RWPE1 (cell line): ENCODE measurements at regions not wholly inside any gene's neighbourhood (a gene's known extent, or its start where the extent isn't known, plus 50 kb on each side); places are given as distances from the start of the nearest gene placed in this dataset.
"Not testable (repeated sequence)": the region's sequence is repeated elsewhere in the genome, so short reads cannot be mapped to it uniquely, and the experiment has no call there.

Experiments used
- CTCF ChIA-PET: fragments of 350-600 bp; sonication (Branson Sonifier 250); formaldehyde crosslinking; extraction: SDS; loops from one replicate; lab custom pipeline; 2021; lab: Yijun Ruan, JAX
- POLR2A ChIA-PET: fragments of 400-600 bp; formaldehyde crosslinking; extraction: SDS; loops from one replicate; lab custom pipeline; 2020; ENCODE audit warnings: antibody characterized with exemption; ENCODE audit not compliant: low non-redundant PET; lab: Yijun Ruan, JAX
- DNase-seq: peaks from one replicate; pipeline ENCODE4 v3.0.0; 2012; ENCODE audit warnings: low spot score
- H3K27ac ChIP-seq: fragments of 450-650 bp; 2 replicates; pipeline ENCODE4 v1.5.1; 2017
- TF ChIP-seq, protein P1 (sequence below): fragments of 450-650 bp; conservative IDR thresholded peaks from 2 replicates; pipeline ENCODE4 v1.5.1; 2017; ENCODE audit warnings: low read depth, mild to moderate bottlenecking

DNA sequence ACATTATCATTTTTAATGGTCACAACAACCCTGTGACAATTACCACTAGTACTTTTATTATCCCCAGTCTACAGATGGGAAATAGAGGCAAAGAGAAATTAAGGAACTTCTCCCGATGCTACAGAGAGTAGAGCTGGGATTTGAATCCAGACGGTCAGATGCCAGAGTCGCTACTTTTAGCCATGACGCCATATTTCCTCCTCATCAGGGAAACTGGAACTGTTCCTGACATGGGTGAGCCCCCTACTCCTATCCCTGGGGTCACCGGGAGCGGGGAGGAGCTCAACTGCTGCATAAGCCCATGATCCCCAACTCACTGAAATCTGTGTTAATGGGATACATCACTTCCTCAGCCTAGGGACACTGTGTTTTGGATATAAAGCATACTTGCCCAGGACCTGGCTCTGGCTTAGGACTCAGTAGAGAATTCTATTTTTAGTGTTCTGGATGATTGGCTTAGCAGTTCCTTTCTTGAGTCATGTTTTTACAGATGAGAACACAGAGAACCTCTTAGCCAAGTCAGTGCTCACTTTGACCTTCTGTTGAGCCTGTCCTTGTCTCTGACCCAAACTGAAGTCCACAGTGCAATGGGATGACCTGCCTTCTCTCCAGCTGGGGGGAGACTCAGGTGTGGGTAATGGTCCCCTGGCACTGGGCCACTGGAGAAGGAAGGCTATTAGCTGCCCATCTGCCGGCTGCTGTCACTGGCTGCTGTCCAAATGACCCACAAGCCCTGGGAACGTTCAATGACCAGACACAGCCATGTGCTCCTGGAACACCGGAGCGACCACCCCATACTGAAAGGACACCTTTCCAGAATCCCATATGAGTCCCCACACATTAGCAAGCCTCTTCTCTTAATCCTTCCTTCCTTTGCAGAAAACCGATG is 90.8 kb upstream of the SHISA3 start:
- DNase-seq: no peak
- CTCF ChIA-PET: no interaction called here
- POLR2A ChIA-PET: no interaction called here
- TF ChIP-seq, protein P1, sequence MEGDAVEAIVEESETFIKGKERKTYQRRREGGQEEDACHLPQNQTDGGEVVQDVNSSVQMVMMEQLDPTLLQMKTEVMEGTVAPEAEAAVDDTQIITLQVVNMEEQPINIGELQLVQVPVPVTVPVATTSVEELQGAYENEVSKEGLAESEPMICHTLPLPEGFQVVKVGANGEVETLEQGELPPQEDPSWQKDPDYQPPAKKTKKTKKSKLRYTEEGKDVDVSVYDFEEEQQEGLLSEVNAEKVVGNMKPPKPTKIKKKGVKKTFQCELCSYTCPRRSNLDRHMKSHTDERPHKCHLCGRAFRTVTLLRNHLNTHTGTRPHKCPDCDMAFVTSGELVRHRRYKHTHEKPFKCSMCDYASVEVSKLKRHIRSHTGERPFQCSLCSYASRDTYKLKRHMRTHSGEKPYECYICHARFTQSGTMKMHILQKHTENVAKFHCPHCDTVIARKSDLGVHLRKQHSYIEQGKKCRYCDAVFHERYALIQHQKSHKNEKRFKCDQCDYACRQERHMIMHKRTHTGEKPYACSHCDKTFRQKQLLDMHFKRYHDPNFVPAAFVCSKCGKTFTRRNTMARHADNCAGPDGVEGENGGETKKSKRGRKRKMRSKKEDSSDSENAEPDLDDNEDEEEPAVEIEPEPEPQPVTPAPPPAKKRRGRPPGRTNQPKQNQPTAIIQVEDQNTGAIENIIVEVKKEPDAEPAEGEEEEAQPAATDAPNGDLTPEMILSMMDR: no peak
- H3K27ac ChIP-seq: no peak overlapping the region

DNA sequence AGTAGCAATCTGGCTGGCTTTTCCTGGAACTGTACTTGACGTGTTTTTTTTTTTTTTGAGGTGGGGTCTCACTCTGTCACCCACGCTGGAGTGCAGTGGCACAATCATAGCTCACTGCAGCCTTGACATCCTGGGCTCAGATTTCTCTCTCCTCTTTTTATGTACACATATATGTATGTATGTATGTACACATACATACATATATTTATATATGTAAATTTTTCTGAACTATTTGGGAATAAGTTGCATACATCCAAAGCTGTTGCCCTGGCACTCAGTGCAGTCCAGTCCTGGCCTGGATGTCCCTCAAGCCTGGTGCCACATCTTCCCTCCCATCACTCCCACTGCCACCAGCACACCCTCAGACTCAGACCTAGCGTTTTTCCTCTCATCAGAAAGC is 89.0 kb upstream of the SHISA3 start:
- TF ChIP-seq, protein P1: no peak
- no peak overlapping the region for H3K27ac ChIP-seq
- POLR2A ChIA-PET: no interaction called here
- CTCF ChIA-PET: no interaction called here
- no peak for DNase-seq

DNA sequence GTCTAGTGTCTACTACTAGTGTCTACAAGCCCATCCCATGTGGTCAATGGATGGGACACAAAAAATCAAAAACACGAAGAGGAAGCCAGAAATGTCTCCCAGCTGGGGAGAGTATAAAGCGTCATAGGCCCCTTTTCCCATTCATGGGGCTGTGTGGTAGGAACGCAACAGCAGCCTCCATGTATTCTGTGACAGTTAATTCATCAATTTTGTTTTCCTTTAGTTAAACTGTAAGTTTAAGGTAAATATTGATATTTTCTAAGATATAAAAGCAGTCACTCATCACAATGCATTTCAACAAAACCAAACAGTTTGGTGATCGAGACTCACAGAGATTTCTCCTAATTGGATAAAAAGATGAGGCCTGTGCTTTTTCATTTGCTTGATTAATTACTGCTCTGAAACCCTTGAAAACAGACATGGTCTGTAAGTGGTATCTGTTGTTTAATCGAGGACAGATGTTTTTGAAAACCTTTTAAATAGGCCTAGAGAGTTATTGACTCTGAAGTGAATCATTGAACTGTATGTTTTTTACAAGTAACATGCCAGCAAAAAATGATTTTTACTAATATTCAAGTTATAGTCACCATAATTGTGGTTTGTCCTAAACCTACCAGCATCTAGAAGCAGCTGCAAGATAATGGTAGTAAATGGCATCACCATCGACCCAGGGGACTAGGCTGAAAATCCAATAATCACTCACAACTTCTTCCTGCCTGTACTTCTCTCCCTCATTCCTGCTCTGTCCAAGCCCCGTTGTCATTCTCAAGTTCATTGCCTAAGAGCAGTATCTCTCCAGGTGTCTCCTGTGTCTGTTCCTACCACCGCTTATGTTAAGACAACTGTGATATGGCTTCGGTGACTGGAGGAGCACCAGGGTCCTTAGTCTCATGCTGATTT is 87.7 kb upstream of the SHISA3 start:
- TF ChIP-seq, protein P1: no peak
- no peak for DNase-seq
- ChIA-PET POLR2A (no interaction called here), CTCF (no interaction called here)
- no peak overlapping the region for H3K27ac ChIP-seq

DNA sequence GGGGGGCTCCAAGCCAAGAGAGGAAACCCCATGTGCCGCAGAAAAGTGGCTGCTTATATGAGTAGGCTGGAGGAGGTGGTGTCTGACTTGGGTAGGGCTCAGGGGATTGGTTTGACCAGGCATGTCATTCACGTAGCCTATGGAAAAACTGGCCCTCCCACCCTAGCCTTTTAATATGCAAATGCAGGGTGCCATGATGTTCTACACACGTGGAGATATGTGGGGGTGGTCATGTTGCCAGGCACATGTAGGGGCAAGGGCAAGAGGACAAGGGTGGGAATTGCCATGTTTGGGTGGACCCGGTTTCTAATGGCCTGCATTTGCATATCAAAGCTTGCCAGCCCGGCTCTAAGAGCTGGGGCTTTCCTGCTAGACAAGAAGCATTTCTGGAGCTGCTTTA is 86.9 kb upstream of the SHISA3 start:
- DNase-seq: no peak
- ChIA-PET CTCF (no interaction called here), POLR2A (no interaction called here)
- TF ChIP-seq, protein P1: no peak
- H3K27ac ChIP-seq: no peak overlapping the region

DNA sequence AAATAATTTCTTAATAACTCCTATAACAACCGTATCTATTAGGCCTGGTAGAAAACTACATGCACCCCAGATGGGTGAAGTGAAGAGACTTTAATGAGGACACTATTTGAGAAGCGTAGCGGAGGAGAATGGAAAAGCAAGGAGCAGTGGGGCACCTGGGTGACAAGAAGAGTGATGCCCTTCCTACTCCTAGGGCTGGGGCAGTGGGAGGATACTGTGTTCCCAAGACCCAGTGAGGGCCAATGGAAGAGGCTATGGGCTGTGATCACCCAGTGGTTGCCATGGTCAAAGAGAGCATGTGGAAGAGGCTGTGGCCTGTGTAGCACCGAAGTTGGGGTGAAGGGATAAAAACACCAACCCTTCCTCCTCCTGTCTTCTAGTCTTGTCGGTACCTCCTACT is 86.5 kb upstream of the SHISA3 start:
- POLR2A ChIA-PET: no interaction called here
- CTCF ChIA-PET: no interaction called here
- DNase-seq: no peak
- TF ChIP-seq, protein P1: no peak
- H3K27ac ChIP-seq: no peak overlapping the region

DNA sequence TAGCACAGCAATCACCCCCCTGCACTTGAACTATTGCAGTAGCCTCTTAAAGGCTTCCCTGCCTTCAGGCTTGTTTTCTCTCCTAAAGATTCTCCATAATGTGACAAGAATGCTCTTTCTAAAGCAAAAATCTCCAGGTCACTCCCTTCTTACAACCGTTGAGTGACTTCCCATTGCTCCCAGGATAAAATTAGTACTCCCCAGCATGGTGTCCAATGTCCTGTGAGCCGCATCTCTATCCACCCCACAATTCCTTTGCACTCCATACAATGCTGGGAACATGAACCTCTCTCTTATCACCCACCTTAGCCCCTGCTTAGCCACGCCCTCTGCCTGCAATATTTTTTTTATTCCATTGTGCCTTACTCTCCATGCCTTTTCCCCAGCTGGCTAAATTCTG is 85.7 kb upstream of the SHISA3 start:
- TF ChIP-seq, protein P1: no peak
- CTCF ChIA-PET: interaction anchor here (0.6 kb wide), 1 partner anchor 11 kb away, joined by 4 read pairs; no protein-coding TSS in a partner anchor
- no peak overlapping the region for H3K27ac ChIP-seq
- no peak for DNase-seq
- POLR2A ChIA-PET: no interaction called here

DNA sequence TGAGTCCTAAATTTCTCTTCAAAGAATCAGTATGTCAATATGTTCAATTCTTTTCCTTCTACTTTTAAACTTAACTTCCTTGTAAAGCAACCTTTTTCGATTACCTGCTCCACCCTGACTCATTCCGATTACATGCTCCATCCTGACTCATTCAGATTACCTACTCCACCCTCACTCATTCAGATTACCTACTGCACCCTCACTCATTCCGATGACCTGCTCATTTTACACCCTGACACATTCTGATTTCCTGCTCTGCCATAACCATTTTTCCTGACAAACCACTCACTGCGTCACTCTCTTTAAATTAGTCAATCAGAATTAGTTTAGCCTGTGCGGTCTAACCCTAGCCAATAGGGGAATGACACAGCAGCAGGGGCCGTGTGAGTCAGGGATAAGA is 83.9 kb upstream of the SHISA3 start:
- DNase-seq, POLR2A ChIA-PET, H3K27ac ChIP-seq, CTCF ChIA-PET: not testable (repeated sequence)
